ENCODE measurements at regions not wholly inside any gene's neighbourhood (a gene's known extent, or its start where the extent isn't known, plus 50 kb on each side); places are given as distances from the start of the nearest gene placed in this dataset.

GRCh38 chr2:2599441-2599840 lies 268.4 kb upstream of the MYT1L start:
- no peaks in the 10 kb centered on the region for H3K4me1 ChIP-seq (ENCODE audit: control insufficient read depth, insufficient read depth, low read length)
- peaks cover 2% of the 10 kb centered on the region for H3K27me3 ChIP-seq (ENCODE audit: control insufficient read depth, insufficient read depth, low read length)
- no peak overlapping the region for H3K27ac ChIP-seq (ENCODE audit: low read length)
- peaks cover 2% of the 10 kb centered on the region for H3K9me3 ChIP-seq (replicated peaks; ENCODE audit: control insufficient read depth, low read depth, low read length)
- H3K36me3 ChIP-seq (ENCODE audit: control insufficient read depth, insufficient read depth, low read length) = no peaks in the 10 kb centered on the region
- H3K4me3 ChIP-seq (ENCODE audit: low read length) = no peak overlapping the region
- DNase-seq = no peak
- WGBS (ENCODE audit: insufficient coverage) = 92% methylated on average over 7 of the region's 8 CpGs

- Histone ChIP-seq H3K9me3 (replicated peaks; ENCODE audit: control insufficient read depth, low read depth, low read length) (peaks cover 2% of the 10 kb centered on the region), H3K27ac (ENCODE audit: low read length) (no peak overlapping the region), H3K4me1 (ENCODE audit: control insufficient read depth, insufficient read depth, low read length) (no peaks in the 10 kb centered on the region), H3K27me3 (ENCODE audit: control insufficient read depth, insufficient read depth, low read length) (peaks cover 2% of the 10 kb centered on the region), H3K36me3 (ENCODE audit: control insufficient read depth, insufficient read depth, low read length) (no peaks in the 10 kb centered on the region), H3K4me3 (ENCODE audit: low read length) (no peak overlapping the region)
- DNase-seq = no peak
- no CpG with 5 or more reads among the region's 2 CpGs for WGBS (ENCODE audit: insufficient coverage)
Observed at GRCh38 chr2:2597712-2598111, 266.6 kb upstream of the MYT1L start.

- no peak for DNase-seq
- H3K36me3 ChIP-seq (ENCODE audit: control insufficient read depth, insufficient read depth, low read length) = no peaks in the 10 kb centered on the region
- H3K27ac ChIP-seq (ENCODE audit: low read length) = no peak overlapping the region
- H3K4me3 ChIP-seq (ENCODE audit: low read length) = no peak overlapping the region
- 81% methylated on average over 5 of the region's 6 CpGs for WGBS (ENCODE audit: insufficient coverage)
- H3K27me3 ChIP-seq (ENCODE audit: control insufficient read depth, insufficient read depth, low read length) = no peaks in the 10 kb centered on the region
- H3K4me1 ChIP-seq (ENCODE audit: control insufficient read depth, insufficient read depth, low read length) = peaks cover 14% of the 10 kb centered on the region
- no peaks in the 10 kb centered on the region for H3K9me3 ChIP-seq (replicated peaks; ENCODE audit: control insufficient read depth, low read depth, low read length)
Observed at GRCh38 chr2:2591542-2591940, 260.5 kb upstream of the MYT1L start.

GRCh38 chr2:2590841-2591541 lies 259.9 kb upstream of the MYT1L start:
- no peak overlapping the region for H3K4me3 ChIP-seq (ENCODE audit: low read length)
- DNase-seq = peak; percentile 29
- no peaks in the 10 kb centered on the region for H3K36me3 ChIP-seq (ENCODE audit: control insufficient read depth, insufficient read depth, low read length)
- H3K27me3 ChIP-seq (ENCODE audit: control insufficient read depth, insufficient read depth, low read length) = no peaks in the 10 kb centered on the region
- no peaks in the 10 kb centered on the region for H3K9me3 ChIP-seq (replicated peaks; ENCODE audit: control insufficient read depth, low read depth, low read length)
- WGBS (ENCODE audit: insufficient coverage) = 78% methylated on average over 3 of the region's 4 CpGs
- H3K27ac ChIP-seq (ENCODE audit: low read length) = no peak overlapping the region
- H3K4me1 ChIP-seq (ENCODE audit: control insufficient read depth, insufficient read depth, low read length) = peaks cover 14% of the 10 kb centered on the region

- no CpG with 5 or more reads among the region's 1 CpG for WGBS (ENCODE audit: insufficient coverage)
- H3K27ac ChIP-seq (ENCODE audit: low read length) = no peak overlapping the region
Observed at GRCh38 chr2:2590141-2590540, 259.1 kb upstream of the MYT1L start.

GRCh38 chr2:2588777-2589176 lies 257.7 kb upstream of the MYT1L start:
- peaks cover 14% of the 10 kb centered on the region for H3K4me1 ChIP-seq (ENCODE audit: control insufficient read depth, insufficient read depth, low read length)
- no peaks in the 10 kb centered on the region for H3K9me3 ChIP-seq (replicated peaks; ENCODE audit: control insufficient read depth, low read depth, low read length)
- no peaks in the 10 kb centered on the region for H3K27me3 ChIP-seq (ENCODE audit: control insufficient read depth, insufficient read depth, low read length)
- H3K36me3 ChIP-seq (ENCODE audit: control insufficient read depth, insufficient read depth, low read length) = no peaks in the 10 kb centered on the region
- WGBS (ENCODE audit: insufficient coverage) = 90% methylated on average over 4 of the region's 4 CpGs
- DNase-seq = no peak
- H3K27ac ChIP-seq (ENCODE audit: low read length) = no peak overlapping the region
- no peak overlapping the region for H3K4me3 ChIP-seq (ENCODE audit: low read length)

More at GRCh38 chr2:2590141-2590540, 259.1 kb upstream of the MYT1L start:
- H3K36me3 ChIP-seq (ENCODE audit: control insufficient read depth, insufficient read depth, low read length) = no peaks in the 10 kb centered on the region
- peaks cover 14% of the 10 kb centered on the region for H3K4me1 ChIP-seq (ENCODE audit: control insufficient read depth, insufficient read depth, low read length)
- H3K27me3 ChIP-seq (ENCODE audit: control insufficient read depth, insufficient read depth, low read length) = no peaks in the 10 kb centered on the region
- no peak overlapping the region for H3K4me3 ChIP-seq (ENCODE audit: low read length)
- H3K9me3 ChIP-seq (replicated peaks; ENCODE audit: control insufficient read depth, low read depth, low read length) = no peaks in the 10 kb centered on the region
- DNase-seq = no peak

- Histone ChIP-seq H3K36me3 (ENCODE audit: control insufficient read depth, insufficient read depth, low read length) (no peaks in the 10 kb centered on the region), H3K4me1 (ENCODE audit: control insufficient read depth, insufficient read depth, low read length) (peaks cover 14% of the 10 kb centered on the region), H3K27ac (ENCODE audit: low read length) (no peak overlapping the region), H3K27me3 (ENCODE audit: control insufficient read depth, insufficient read depth, low read length) (peaks cover 3% of the 10 kb centered on the region), H3K4me3 (ENCODE audit: low read length) (no peak overlapping the region), H3K9me3 (replicated peaks; ENCODE audit: control insufficient read depth, low read depth, low read length) (no peaks in the 10 kb centered on the region)
- DNase-seq = no peak
- WGBS (ENCODE audit: insufficient coverage) = 35% methylated on average over 2 of the region's 4 CpGs
Observed at GRCh38 chr2:2587354-2587753, 256.3 kb upstream of the MYT1L start.

GRCh38 chr2:2586931-2587330 lies 255.9 kb upstream of the MYT1L start:
- Histone ChIP-seq H3K4me3 (ENCODE audit: low read length) (no peak overlapping the region), H3K36me3 (ENCODE audit: control insufficient read depth, insufficient read depth, low read length) (no peaks in the 10 kb centered on the region), H3K9me3 (replicated peaks; ENCODE audit: control insufficient read depth, low read depth, low read length) (no peaks in the 10 kb centered on the region), H3K27ac (ENCODE audit: low read length) (no peak overlapping the region), H3K27me3 (ENCODE audit: control insufficient read depth, insufficient read depth, low read length) (peaks cover 3% of the 10 kb centered on the region), H3K4me1 (ENCODE audit: control insufficient read depth, insufficient read depth, low read length) (peaks cover 12% of the 10 kb centered on the region)
- no peak for DNase-seq
- 68% methylated on average over 4 of the region's 9 CpGs for WGBS (ENCODE audit: insufficient coverage)

GRCh38 chr2:2586068-2586776 lies 255.1 kb upstream of the MYT1L start:
- DNase-seq = no peak
- H3K4me3 ChIP-seq (ENCODE audit: low read length) = no peak overlapping the region
- no peaks in the 10 kb centered on the region for H3K9me3 ChIP-seq (replicated peaks; ENCODE audit: control insufficient read depth, low read depth, low read length)
- peaks cover 5% of the 10 kb centered on the region for H3K4me1 ChIP-seq (ENCODE audit: control insufficient read depth, insufficient read depth, low read length)
- peaks cover 3% of the 10 kb centered on the region for H3K27me3 ChIP-seq (ENCODE audit: control insufficient read depth, insufficient read depth, low read length)
- H3K36me3 ChIP-seq (ENCODE audit: control insufficient read depth, insufficient read depth, low read length) = no peaks in the 10 kb centered on the region
- H3K27ac ChIP-seq (ENCODE audit: low read length) = no peak overlapping the region
- 84% methylated on average over 16 of the region's 18 CpGs for WGBS (ENCODE audit: insufficient coverage)

GRCh38 chr2:2582998-2583545 lies 252.0 kb upstream of the MYT1L start:
- no peaks in the 10 kb centered on the region for H3K36me3 ChIP-seq (ENCODE audit: control insufficient read depth, insufficient read depth, low read length)
- H3K4me3 ChIP-seq (ENCODE audit: low read length) = no peak overlapping the region
- H3K9me3 ChIP-seq (replicated peaks; ENCODE audit: control insufficient read depth, low read depth, low read length) = no peaks in the 10 kb centered on the region
- H3K27ac ChIP-seq (ENCODE audit: low read length) = no peak overlapping the region
- no peaks in the 10 kb centered on the region for H3K4me1 ChIP-seq (ENCODE audit: control insufficient read depth, insufficient read depth, low read length)
- peaks cover 3% of the 10 kb centered on the region for H3K27me3 ChIP-seq (ENCODE audit: control insufficient read depth, insufficient read depth, low read length)
- WGBS (ENCODE audit: insufficient coverage) = 44% methylated on average over 7 of the region's 7 CpGs
- DNase-seq = no peak

Measured in muscle of leg (tissue), 3 donors.